ENCODE measurements at regions not wholly inside any gene's neighbourhood (a gene's known extent, or its start where the extent isn't known, plus 50 kb on each side); places are given as distances from the start of the nearest gene placed in this dataset.
"Not testable (repeated sequence)": the region's sequence is repeated elsewhere in the genome, so short reads cannot be mapped to it uniquely, and the experiment has no call there.

DNA sequence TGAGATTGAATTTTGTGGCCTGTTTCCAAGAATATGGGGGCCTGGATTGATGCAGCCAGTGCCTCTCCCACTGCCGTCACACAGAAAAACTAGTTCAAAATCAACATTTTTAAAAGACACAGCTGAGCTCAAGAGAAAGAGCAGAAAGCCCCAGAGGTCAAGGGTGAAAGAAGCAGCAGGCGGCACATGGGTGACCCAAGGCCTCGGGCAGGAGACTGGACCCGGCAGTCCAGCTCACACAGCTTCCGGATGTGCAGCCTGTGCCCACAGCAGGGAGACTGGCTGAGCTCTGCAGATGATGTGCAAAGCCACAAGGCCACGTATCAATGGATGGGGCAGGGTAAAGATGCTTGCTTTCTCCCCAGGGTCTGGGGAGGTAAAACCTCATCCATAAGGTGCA lies 50.4 kb upstream of the RNF32 start:
- no peak for DNase-seq

DNA sequence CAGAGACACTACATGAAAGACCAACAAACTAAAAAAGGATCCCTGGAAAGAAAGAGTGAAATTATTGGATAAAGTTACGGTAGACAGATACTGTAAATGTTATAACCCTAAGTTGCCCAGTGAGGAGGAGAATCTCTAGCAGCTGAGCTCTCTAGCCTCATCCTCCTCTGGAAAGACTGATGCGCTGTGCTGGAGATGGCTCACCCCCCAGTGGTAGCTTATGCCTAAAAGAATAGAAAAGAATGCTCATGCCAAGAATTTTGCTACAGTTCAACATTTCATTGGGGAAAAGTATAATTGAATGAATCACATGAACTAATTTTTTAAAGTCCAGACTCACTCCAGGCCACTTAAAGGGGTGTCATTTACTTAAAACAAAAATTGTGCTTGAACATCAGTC lies 50.8 kb upstream of the RNF32 start:
- no peak for DNase-seq

DNA sequence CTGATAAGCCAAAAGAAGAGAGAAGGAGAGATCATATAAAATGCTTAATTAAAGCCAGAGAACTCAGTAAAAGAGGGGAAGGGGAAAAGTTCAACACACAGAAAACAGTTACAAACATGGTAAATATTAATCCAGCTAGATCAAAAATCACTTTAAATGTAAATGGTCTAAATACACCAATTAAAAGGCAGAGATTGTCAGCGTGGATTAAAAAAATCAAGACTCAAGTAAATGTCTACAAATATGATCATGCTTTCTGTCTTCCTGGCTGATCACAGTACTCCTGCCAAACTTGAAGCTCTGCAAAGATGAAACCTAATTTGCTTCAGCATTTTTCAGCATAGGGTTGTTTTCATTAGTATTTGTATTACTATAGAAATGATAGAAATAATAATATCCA lies 54.6 kb upstream of the RNF32 start:
- DNase-seq: no peak

DNA sequence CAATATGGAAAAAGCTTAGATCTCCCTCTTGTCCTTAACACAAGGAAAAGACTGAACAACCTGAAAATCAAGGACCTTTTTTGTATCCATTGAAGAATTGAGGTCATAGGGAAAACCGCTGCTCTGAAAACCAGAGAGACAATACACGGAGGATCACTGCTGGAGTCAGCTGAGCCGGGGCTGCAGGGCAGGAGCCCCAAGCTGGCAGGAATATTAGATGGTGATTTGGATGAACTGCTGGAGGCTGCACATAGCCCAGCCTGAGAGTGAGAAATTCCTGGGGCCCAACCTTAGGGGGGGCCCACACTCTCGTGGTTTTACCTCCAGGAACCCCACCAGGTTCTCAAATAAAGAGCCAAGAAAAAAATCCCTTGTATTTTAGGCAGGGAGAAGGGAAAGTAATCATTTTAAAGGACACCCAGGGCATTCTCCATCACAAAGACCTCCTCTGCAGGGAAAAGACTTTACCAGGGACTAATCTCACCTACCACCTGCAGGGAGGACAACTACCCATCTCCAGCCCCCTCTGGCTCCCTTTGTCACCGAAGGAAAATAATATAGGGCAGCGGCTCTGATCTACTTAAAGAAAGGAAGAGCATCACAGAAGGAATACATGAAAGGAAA lies 55.4 kb upstream of the RNF32 start:
- DNase-seq: no peak

DNA sequence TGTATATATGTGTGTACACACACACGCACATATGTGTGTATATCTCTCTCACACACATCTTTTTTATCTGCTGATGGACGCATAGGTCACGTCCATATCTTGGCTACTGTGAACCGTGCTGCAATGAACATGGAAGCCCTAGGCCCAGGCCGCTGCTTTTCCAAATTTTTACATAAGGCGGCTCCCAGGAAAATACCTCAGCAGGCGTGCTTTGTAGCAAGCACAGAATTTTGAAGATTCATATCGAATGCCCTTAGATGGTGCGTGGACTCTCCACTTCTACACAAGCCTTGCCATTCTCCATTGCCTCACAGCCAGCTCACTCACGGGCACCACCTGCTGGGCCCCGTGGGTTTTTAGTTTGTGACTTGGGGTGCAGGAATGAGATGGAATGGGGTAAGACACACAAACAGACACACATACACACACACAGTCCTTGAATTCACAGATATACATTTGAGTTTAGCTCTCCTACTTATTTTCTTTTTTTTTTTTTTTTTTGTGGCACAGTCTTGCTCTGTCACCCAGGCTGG lies 57.9 kb upstream of the RNF32 start:
- no peak for DNase-seq

DNA sequence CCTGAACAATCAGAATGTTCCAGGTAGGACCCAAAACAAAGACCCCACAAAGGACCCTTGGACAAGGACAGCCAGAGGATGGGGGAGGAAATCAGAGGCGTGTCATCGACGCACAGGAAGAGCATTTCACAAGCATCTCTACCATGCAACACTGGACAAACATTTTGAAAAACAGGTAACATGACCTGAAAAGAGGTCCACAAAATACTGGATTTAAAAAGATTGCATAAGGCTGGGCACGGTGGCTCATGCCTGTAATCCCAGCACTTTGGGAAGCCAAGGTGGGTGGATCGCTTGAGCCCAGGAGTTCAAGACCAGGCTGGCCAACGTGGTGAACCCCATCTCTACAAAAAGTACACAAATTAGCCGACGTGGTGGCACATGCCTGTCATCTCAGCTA lies 60.5 kb upstream of the RNF32 start:
- DNase-seq: no peak

DNA sequence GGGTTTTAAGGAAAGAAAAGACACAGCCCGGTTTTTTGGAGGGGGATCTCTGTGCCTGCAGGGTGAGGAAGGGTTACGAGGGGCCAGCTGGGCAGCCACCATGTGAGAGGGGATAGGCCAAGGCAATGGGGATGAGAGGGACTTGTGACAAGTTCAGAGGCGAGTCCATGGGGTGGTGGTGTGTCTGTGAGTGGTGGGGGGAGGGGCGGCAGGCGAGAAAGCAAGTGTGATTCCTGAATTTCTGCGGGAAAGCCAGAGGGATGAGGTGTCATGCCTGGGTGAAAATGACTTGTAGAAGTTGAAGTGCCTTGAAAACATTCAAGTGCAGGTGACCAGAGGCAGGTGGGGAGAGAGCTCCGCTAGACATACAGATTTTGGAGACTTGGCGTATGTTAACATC lies 61.0 kb upstream of the RNF32 start:
- DNase-seq: no peak

DNA sequence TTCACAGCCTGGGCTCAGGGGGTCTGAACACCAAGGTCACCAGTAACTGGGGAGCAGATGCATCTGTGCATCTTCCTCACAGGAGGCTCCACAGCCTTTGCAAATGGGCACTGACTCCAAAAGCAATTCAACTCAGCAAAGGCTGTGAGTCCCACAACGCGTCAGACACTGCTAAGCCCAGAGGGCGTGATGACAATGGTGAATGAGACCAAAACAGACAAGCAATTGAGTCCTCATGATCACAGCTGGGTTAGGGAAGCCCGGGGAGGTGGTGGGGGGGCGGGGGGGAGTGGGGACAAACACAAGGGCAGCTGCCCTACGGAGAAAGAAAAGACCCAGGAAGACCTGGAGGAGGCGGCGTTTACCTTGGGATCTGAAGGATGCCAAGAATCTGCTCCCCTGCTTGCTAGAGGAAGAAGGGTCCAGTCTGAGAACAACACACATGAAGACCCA lies 61.6 kb upstream of the RNF32 start:
- no peak for DNase-seq

DNA sequence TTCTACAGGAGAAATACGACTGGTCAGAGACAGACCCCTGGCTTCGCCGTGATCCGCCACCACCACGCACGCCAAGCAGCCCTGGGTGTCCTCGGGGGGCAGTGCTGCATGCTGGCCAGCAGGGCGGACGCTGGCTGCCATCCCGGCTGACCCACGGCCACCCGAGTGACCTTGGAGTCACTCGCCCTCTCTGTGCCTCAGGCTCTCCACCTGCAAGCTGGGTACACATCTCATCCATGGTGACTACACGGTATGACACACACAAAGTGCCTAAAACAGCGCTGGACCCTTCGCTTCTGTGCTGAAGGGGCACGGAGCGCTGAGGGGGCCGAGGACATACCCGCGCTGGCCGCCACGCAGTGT lies 62.0 kb upstream of the RNF32 start:
- DNase-seq: no peak

DNA sequence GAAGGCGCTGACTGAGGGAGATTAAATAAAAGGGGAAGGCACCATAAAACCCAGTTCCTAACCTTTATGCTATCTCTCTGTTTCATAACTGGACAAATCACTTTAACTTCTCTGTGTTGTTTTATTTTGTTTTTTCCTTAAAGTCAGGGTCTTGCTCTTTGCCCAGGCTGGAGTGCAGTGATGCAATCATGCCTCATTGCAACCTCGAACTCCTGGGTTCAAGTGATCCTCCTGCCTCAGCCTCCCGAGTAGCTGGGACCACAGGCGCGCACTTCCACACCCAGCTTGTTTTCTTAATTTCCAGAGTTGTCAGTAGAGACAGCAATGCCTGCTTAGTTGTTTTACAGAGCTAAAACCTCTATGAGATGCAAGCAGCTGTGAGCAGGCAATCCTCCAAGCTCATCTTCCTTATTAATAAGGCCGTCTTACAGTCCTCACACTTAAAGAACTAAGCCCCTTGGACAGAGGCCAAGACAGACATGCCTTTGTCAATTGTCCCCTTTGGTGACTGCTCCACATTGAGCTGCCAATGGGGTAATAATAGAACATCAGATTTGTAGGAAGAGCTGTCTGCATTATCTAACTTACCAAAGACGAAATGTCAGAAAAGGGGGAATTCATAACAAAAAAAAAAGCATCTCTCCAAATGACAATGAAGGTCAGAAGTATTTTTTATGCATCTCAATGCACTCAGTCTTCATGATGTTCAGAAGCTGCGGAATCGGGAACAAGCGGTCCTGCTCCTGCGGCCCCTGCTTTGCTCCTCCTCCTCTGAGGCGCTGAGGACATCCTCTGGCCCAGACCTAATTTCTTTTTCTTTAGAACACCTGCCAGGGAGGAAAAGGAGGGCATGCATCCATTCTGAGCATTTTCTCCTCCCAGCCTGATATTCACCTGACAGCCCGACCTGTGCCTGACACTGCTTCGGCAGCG lies 62.7 kb upstream of the RNF32 start:
- DNase-seq: no peak

DNA sequence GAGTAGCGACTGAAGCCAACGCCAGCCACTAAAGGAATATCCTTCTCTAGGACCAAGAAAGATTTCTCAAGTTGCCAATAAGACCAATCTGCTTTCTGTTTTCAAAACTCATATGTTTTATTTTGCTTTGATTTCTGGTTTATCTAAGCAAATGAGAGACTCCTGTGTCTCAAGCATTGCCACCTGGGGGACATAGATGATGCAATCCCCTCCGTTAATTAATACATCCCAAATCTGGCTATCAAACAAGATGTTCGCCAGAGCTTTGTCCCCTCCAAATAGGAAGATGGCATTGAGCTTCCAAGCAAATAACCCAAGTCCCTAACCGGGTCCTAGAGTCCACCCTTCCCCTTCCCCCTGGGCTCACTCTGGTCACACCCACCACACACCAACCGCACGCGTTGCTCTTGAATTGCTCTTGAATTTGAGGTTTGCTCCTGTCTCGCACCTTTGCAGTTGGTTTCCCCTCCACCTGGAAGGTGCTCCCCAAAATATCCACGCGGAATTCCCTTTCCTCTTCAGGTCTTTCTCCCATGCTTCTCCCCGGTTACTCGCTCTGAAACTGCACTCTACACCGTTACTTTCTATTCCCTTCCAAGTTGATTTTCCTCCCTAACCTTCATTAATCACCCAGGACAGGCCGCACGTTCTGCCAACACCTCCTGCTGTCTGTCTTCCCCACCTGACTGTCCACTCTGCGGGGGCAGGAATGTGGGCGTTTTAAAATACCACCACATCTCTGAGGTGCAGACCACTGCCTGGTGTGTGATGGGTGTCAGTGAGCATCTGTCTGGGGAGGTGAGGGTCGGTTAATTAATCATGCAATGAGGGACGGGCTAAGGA lies 64.1 kb upstream of the RNF32 start:
- DNase-seq: no peak

DNA sequence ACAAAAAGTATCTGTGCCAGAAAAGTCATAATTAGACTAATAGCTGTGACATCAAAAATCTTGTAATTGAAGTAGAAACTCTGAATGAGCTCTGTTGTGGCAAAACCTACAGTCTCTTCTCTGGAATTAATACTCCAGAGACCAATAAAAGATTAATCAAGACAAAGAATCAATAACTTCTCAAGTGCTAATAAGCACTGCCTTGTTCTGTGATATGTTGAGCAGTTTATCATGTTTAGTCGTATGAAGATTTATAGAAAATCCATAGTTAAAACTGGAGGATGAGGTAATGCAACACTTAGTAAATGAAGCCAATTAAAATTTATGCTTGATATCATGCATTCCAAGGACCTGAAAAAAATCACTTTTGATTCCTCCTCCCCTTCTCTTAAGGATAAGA lies 72.3 kb upstream of the RNF32 start:
- no peak for DNase-seq

DNA sequence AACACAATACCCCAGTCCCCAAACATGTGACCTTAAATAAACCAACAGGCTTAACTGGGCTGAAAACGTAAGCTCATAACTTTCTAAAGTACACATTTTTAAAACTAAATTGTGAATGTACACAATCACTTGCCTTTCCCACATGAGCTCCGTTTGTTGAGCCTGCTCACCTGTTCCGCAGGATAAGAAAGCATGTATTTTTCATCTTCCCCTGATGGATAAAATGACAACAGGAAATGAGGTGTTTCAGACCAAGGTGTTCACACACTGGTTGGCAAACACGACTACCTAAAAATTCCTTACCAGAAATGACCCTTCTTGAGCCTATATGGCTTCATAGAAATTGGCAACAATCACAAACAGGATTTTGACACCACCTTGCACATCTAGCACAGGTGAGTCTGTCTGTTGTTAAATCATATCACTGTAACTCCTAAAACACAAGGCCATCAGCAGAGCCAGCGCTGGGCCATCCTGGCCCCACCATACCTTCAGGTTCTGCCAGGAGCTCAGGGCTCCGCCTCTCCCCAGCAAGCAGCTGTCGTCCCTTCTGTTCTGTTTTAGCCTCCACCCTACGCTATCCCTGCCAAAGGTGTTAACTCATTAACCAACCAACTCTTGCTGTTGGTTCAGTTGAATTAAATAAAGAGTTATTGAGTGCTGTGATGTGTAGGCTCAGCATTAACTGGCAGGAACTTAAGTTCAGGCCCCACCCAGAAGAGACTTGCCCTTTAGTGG lies 73.6 kb upstream of the RNF32 start:
- DNase-seq: no peak

DNA sequence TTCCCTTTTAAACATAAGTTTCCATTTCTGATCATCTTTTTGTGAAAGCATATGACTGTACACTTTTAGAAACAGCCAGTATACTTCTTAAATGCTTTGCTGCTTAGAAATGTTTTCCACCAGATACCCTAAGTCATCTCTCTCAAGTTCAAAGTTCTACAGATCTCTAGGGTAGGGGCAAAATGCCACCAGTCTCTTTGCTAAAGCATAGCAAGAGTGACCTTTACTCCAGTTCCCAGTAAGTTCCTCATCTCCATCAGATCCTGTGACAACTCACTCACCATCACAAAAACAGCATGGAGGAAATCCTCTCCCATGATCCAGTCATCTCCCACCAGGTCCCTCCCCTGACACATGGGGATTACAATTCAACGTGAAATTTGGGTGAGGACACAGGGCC lies 75.6 kb upstream of the RNF32 start:
- not testable (repeated sequence) for DNase-seq

DNA sequence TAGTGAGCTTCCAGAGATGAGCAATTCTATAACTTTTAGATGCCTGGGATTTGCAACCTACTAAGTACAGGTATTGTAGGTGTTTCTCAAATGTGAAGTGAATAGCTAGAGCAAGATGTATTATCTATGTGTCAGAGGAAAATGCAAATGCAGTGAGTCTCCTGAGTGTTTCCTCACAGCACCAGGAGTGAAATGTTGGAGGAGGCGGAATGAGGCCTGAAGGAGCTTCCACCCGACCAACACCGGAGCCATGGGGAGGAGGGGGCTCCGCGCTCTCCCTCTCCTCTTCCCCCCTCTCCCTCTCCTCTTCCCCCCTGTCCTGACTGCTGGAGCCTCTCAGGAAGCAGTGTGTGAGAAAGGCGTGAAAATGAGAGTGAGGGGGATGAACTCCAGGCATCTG lies 79.9 kb upstream of the RNF32 start:
- no peak for DNase-seq

DNA sequence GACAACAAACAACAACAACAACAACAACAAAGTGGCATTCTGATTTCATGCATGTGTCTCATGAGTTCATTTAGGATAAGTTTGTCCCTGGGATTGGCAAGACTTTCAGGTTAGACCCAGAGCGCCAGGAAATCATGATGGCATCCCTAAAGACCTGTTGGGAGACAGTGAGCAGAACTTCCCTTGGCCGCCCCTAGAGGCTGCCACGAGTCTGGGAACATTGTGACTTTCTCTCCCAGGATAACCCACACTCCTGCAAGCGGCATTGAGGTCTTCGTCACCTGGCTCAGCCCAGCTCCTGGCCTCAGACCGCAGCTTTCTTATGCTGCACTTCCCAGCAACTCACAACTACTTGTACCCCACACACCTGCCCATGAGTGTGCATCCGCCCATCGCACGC lies 80.5 kb upstream of the RNF32 start:
- no peak for DNase-seq

DNA sequence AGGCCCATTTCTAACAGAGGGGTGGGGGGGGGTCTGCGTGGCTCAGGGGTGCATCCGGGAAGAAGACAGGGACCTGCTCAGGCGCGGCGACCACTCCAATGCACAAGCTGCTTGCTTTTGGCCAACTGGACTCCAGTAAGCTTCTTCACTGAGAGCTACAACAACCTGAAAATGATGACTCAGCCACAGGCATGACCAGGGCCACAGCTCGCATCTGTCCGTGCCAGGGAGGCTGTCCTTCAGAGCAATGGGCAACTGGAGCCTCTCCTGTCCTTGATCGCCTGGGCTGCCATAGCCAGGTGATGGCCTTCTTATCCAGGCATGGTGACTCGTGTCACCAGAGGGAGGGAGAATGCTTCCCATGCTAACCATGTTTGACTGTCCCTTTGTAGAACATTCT lies 81.6 kb upstream of the RNF32 start:
- no peak for DNase-seq

DNA sequence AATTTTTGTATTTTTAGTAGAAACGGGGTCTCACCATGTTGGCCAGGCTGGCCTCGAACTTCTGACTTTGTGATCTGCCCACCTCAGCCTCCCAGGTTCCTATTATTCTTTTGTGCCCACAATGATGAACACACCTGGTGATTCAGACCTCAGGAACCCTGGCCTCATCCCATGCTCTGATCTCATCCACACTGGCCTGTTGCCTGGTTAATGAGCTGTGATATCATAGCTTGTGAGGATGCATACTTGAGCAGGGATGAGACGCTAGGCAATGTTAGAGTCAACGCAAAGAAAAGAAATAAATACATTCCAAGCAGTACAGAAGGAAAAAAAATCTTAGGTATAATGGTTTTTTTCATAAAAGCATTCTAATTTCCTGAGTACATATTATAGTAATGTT lies 82.4 kb upstream of the RNF32 start:
- DNase-seq: no peak

DNA sequence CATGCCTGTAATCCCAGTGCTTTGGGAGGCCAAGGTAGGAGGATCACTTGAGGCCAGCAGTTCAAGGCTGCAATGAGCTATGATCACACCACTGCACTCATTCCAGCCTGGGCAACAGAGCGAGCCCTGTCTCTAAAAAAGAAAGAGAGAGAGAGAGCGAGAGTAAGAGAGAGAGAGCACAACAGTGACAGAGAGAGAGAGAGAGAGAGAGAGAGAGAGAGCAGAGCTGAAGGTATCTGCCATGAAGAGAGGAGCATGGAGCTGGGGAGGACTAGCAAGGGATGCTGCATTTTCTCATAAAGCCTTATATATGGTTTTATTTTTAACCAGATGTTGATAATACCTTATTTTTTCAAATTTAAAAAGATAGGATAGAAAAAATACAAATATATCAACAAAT lies 84.5 kb upstream of the RNF32 start:
- DNase-seq: no peak

DNA sequence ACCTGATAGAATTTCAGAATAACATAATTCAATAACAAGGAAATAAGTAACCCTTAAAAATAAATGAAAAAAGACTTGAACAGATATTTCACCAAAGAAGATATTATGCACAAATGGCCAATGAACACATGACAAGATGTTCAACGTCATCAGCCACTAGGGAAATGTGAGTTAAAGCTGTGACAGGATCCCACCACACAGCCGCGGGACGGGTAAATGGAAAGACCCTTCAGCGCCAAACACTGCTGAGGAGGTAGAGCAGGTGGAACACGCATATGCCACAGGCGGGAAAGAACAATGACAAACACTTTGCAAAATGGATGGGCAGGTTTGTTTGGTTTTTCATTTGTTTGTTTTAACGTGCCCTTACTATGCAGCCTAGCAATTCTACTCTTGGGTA lies 86.1 kb upstream of the RNF32 start:
- DNase-seq: no peak

DNA sequence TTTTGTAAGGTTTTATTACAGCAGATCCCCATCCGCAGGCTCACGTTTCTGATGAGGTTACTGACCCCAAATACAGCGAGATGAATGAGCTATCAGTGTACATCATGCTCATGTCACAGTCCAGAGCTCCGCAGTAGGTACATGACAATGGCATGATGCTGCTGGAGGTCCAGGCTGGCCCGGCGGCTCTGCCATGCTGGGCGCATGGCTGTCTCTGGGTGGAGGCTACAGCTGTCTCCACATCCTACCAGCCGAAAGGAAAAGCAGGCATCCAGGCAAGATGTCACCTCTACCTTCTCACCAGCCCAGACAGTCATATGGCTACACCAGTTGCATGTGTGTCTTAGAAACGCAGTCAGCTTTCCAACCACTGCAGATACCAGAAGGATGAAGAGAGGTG lies 90.9 kb upstream of the RNF32 start:
- no peak for DNase-seq

DNA sequence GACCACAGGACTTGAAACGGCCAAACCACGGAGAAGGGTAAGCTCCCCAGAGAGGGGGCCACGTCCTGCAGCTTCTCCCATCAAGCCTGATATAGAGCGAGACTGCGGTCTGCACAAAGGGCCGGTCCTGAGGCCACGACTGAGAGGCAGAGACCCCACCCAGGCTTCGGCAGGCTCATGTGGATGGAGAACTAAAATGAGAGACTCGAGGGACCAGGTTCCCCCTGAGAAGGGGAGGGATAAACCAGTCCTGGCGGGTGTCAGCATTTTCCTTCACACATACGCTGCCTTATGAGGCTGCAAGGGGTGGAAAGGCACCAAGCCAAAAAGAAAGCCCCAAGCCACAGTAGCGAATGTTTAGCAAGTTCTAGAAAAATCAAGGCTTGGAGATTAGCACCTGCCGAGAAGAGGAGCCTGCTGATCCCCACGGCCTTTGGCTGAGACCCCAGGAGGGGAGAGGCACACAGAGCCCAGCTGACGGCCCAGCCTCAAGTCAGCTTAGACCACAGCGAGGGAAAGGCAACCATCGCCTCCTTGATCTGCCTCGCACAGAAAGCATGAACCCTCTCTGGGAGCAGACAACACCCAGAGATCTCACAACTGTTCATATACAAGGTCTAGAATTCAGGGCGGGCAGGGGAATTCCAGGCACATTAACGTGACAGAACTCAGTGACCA lies 92.6 kb upstream of the RNF32 start:
- DNase-seq: no peak
